ENCODE measurements at regions not wholly inside any gene's neighbourhood (a gene's known extent, or its start where the extent isn't known, plus 50 kb on each side); places are given as distances from the start of the nearest gene placed in this dataset.

DNA sequence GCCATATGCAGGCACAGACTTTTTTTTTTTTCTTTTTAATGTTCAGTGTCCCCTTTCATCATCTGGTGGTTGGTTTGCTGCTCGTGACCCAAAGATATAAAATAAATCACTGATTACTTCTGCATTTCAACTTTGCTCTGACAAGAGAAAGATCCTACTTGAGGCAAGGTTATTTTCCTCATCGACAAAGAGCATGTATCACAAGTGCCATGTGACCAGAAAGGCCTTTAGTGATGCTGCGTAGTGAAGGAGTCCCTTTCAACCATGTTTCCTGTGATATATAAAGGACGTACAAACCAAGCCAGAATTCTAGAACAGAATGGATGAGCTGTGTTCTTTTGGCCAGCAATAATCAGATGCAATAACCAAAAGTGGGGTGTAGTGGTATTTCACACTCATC, 323.4 kb upstream of the PSMD7 start:
- no peak overlapping the region for H3K56ac ChIP-seq (ENCODE audit: extremely low read depth, insufficient read depth, low read length)
- in situ Hi-C loops (cut with MboI; ENCODE audit: low sequenced_read_pairs), result no loop called here
- no peak overlapping the region for H2AK9ac ChIP-seq (replicated peaks; ENCODE audit: low read depth, low read length, poor library complexity)
- no peak for DNase-seq
- H3K4me2 ChIP-seq (ENCODE audit: low read depth, low read length), result no peak overlapping the region
- no peak overlapping the region for H3K23ac ChIP-seq (ENCODE audit: low read depth, low read length)
- no peaks in the 10 kb centered on the region for H3K9me3 ChIP-seq (ENCODE audit: control insufficient read depth, insufficient read depth, low read length)
- H3K79me1 ChIP-seq (ENCODE audit: low read depth in 1 of 2, low read length in 2 of 2), result no peaks in the 10 kb centered on the region
- no peaks in the 10 kb centered on the region for H4K20me1 ChIP-seq (ENCODE audit: insufficient read depth, low read length)
- no peaks in the 10 kb centered on the region for H3K4me1 ChIP-seq (ENCODE audit: control insufficient read depth, insufficient read depth, low read length)
- no peak overlapping the region for H3K4ac ChIP-seq (ENCODE audit: low read depth, low read length)
- H3K27ac ChIP-seq (ENCODE audit: insufficient read depth, low read length), result no peak overlapping the region
- H4K5ac ChIP-seq (ENCODE audit: low read depth, low read length), result no peak overlapping the region
- no TSS peak for BruUV-seq (replicated peaks)
- H3K18ac ChIP-seq (ENCODE audit: low read depth, low read length), result no peak overlapping the region
- ATAC-seq (ENCODE audit: low read depth), result no peak
- ChIA-PET POLR2A (ENCODE audit: unreplicated experiment) (no interaction called here), CTCF (no interaction called here)
- no peak overlapping the region for H2AFZ ChIP-seq (replicated peaks; ENCODE audit: low read length, poor library complexity)
- no peak overlapping the region for H4K8ac ChIP-seq (ENCODE audit: low read depth in 2 of 2, low read length in 2 of 2)
- H2BK5ac ChIP-seq (ENCODE audit: low read depth, low read length, poor library complexity, severe bottlenecking), result no peak overlapping the region
- H3K9me1 ChIP-seq (ENCODE audit: insufficient read depth, low read length), result no peaks in the 10 kb centered on the region
- no peak overlapping the region for H2BK120ac ChIP-seq (ENCODE audit: low read depth, low read length)
- H3K4me3 ChIP-seq (ENCODE audit: insufficient read depth, low read depth, low read length), result no peak overlapping the region
- H2AK5ac ChIP-seq (ENCODE audit: low read depth, low read length), result no peak overlapping the region
- no peak overlapping the region for H3K9ac ChIP-seq (ENCODE audit: low read depth, low read length)
- H4K91ac ChIP-seq (ENCODE audit: insufficient read depth, low read depth, low read length), result no peak overlapping the region
- intact Hi-C loops (cut with micrococcal nuclease), result no loop called here
- no peak overlapping the region for H2BK15ac ChIP-seq (ENCODE audit: low read depth, low read length)
- no CpG with 5 or more reads among the region's 4 CpGs for WGBS, 2 experiments (ENCODE audit: extremely low coverage in 2 of 2, insufficient read length in 1 of 2)
- dilution Hi-C loops (cut with HindIII; ENCODE audit: low sequenced_read_pairs, unreplicated experiment), result no loop called here
- H3K36me3 ChIP-seq (ENCODE audit: control insufficient read depth, insufficient read depth, low read length), result no peaks in the 10 kb centered on the region
- no peak overlapping the region for H2BK20ac ChIP-seq (ENCODE audit: low read depth, low read length)
- TF ChIP-seq CHD1 (IDR thresholded peaks at IDR 0.05; ENCODE audit: low read depth, low read length), result no peak
- TF ChIP-seq NFE2L2 (IDR thresholded peaks at IDR 0.05; ENCODE audit: low read depth, low read length), result no peak
- TF ChIP-seq MXI1 (IDR thresholded peaks at IDR 0.05; ENCODE audit: borderline replicate concordance, low read depth, low read length), result no peak
- no peak for TF ChIP-seq POLR2A (IDR thresholded peaks at IDR 0.05; ENCODE audit: low read depth, low read length)
- TF ChIP-seq, protein P1, sequence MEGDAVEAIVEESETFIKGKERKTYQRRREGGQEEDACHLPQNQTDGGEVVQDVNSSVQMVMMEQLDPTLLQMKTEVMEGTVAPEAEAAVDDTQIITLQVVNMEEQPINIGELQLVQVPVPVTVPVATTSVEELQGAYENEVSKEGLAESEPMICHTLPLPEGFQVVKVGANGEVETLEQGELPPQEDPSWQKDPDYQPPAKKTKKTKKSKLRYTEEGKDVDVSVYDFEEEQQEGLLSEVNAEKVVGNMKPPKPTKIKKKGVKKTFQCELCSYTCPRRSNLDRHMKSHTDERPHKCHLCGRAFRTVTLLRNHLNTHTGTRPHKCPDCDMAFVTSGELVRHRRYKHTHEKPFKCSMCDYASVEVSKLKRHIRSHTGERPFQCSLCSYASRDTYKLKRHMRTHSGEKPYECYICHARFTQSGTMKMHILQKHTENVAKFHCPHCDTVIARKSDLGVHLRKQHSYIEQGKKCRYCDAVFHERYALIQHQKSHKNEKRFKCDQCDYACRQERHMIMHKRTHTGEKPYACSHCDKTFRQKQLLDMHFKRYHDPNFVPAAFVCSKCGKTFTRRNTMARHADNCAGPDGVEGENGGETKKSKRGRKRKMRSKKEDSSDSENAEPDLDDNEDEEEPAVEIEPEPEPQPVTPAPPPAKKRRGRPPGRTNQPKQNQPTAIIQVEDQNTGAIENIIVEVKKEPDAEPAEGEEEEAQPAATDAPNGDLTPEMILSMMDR (conservative IDR thresholded peaks at IDR 0.05; ENCODE audit: low read depth, low read length), result no peak
- TF ChIP-seq MAZ (IDR thresholded peaks at IDR 0.05; ENCODE audit: borderline replicate concordance, low read depth, low read length), result no peak
- TF ChIP-seq, protein P2, sequence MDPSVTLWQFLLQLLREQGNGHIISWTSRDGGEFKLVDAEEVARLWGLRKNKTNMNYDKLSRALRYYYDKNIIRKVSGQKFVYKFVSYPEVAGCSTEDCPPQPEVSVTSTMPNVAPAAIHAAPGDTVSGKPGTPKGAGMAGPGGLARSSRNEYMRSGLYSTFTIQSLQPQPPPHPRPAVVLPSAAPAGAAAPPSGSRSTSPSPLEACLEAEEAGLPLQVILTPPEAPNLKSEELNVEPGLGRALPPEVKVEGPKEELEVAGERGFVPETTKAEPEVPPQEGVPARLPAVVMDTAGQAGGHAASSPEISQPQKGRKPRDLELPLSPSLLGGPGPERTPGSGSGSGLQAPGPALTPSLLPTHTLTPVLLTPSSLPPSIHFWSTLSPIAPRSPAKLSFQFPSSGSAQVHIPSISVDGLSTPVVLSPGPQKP (IDR thresholded peaks at IDR 0.05; ENCODE audit: borderline replicate concordance, low read depth, low read length), result no peak
- no peak for TF ChIP-seq RAD21 (IDR thresholded peaks at IDR 0.05; ENCODE audit: low read length)
- no peak for TF ChIP-seq SMC3 (IDR thresholded peaks at IDR 0.05; ENCODE audit: low read depth, low read length)
- no peak for TF ChIP-seq CEBPB (IDR thresholded peaks at IDR 0.05; ENCODE audit: low read depth, low read length)
- TF ChIP-seq RCOR1 (IDR thresholded peaks at IDR 0.05; ENCODE audit: insufficient replicate concordance, low read length), result no peak
- no peak overlapping the region for H3K14ac ChIP-seq (replicated peaks; ENCODE audit: low read depth, low read length)
- no peaks in the 10 kb centered on the region for H3K27me3 ChIP-seq (ENCODE audit: control insufficient read depth, insufficient read depth, low read length)
